Hepatocyte (in vitro differentiated cells): ENCODE measurements at regions not wholly inside any gene's neighbourhood (a gene's known extent, or its start where the extent isn't known, plus 50 kb on each side); places are given as distances from the start of the nearest gene placed in this dataset.

ENCODE experiments used
- CTCF ChIP-seq: fragments of 200-600 bp; sonication (generic); IDR thresholded peaks from 2 replicates; pipeline ENCODE4 v1.5.1; 2016; ENCODE audit warnings: antibody characterized with exemption, mild to moderate bottlenecking; ENCODE audit not compliant: poor library complexity
- EZH2 ChIP-seq: fragments of 200-600 bp; sonication (generic); IDR thresholded peaks from 2 replicates; pipeline ENCODE4 v1.6.1; 2016; ENCODE audit warnings: antibody characterized with exemption, mild to moderate bottlenecking, borderline replicate concordance

DNA sequence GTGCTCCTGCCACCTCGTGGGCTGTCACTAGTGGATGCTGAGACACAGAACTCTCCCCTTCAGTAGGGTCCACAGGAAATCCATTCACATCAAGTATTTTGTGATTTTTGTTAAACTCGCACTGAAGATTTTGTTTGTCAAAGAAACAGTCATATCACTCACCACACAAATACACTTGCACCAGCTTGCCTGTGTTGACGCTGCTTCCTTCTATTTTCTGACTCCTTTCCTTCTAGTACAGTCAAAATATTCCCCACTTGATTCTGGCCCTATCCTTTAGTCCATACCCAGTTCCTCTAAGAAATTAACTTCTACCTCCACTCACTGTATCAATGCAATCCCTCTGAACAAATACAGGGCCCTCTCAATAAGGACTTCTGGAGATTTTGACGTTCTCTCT is 213.2 kb upstream of the ARL4C start:
- no peak for TF ChIP-seq CTCF
- TF ChIP-seq EZH2: no peak
